WTC11 (cell line): ENCODE measurements at regions not wholly inside any gene's neighbourhood (a gene's known extent, or its start where the extent isn't known, plus 50 kb on each side); places are given as distances from the start of the nearest gene placed in this dataset.

Experiments used
- JUN ChIP-seq: sonication (generic); formaldehyde crosslinking; IDR thresholded peaks from 2 replicates; pipeline ENCODE4 v1.8.0; 2023; ENCODE audit warnings: mild to moderate bottlenecking, missing genetic modification reagents
- TF ChIP-seq, protein P1 (sequence below): fragments of 200-600 bp; IDR thresholded peaks from 2 replicates; pipeline ENCODE4 v1.8.0; 2022; ENCODE audit warnings: antibody characterized with exemption

- no peak for TF ChIP-seq JUN
- TF ChIP-seq, protein P1, sequence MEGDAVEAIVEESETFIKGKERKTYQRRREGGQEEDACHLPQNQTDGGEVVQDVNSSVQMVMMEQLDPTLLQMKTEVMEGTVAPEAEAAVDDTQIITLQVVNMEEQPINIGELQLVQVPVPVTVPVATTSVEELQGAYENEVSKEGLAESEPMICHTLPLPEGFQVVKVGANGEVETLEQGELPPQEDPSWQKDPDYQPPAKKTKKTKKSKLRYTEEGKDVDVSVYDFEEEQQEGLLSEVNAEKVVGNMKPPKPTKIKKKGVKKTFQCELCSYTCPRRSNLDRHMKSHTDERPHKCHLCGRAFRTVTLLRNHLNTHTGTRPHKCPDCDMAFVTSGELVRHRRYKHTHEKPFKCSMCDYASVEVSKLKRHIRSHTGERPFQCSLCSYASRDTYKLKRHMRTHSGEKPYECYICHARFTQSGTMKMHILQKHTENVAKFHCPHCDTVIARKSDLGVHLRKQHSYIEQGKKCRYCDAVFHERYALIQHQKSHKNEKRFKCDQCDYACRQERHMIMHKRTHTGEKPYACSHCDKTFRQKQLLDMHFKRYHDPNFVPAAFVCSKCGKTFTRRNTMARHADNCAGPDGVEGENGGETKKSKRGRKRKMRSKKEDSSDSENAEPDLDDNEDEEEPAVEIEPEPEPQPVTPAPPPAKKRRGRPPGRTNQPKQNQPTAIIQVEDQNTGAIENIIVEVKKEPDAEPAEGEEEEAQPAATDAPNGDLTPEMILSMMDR, result no peak
These were observed 810.6 kb upstream of the PIK3C3 start for GRCh38 chr18:41144441-41144840.
